HL-60 (cell line): ENCODE measurements at regions not wholly inside any gene's neighbourhood (a gene's known extent, or its start where the extent isn't known, plus 50 kb on each side); places are given as distances from the start of the nearest gene placed in this dataset.

Experiments used
- DNase-seq, 2 experiments: peaks; one replicate each; pipeline ENCODE4 v3.0.0-alpha.2; 2010 to 2020; ENCODE audit warnings: low read depth in 1 of 2, low spot score in 1 of 2
- H3K27ac ChIP-seq: fragments of 250-450 bp; sonication (Bioruptor Pico); replicated peaks from 2 replicates; pipeline ENCODE4 v1.5.1; 2020; ENCODE audit warnings: mild to moderate bottlenecking, moderate library complexity
- H3K27me3 ChIP-seq: fragments of 250-450 bp; sonication (Bioruptor Pico); 2 replicates; pipeline ENCODE4 v1.5.1; 2021; ENCODE audit warnings: mild to moderate bottlenecking, moderate library complexity; ENCODE audit not compliant: insufficient read depth, poor library complexity, severe bottlenecking
- H3K4me3 ChIP-seq: replicated peaks from 2 replicates; pipeline ENCODE4 v1.5.1; 2011; ENCODE audit warnings: mild to moderate bottlenecking, control low read depth, low read length; ENCODE audit not compliant: insufficient read depth
- GABPA ChIP-seq: IDR thresholded peaks from 2 replicates; pipeline ENCODE4 v1.6.1; 2012; ENCODE audit warnings: low read depth
- POLR2AphosphoS5 ChIP-seq: IDR thresholded peaks from 2 replicates; pipeline ENCODE4 v1.6.1; 2012; ENCODE audit warnings: low read depth
- SPI1 ChIP-seq: IDR thresholded peaks from 2 replicates; pipeline ENCODE4 v1.6.1; 2012; ENCODE audit warnings: low read depth, mild to moderate bottlenecking, borderline replicate concordance
- TF ChIP-seq, protein P1 (sequence below): IDR thresholded peaks from one replicate; pipeline ENCODE4 v1.5.1; 2011; ENCODE audit warnings: low read length, control low read depth, inconsistent platforms; ENCODE audit not compliant: insufficient read depth
- TF ChIP-seq, protein P2 (sequence below): IDR thresholded peaks from 2 replicates; pipeline ENCODE4 v1.6.1; 2012; ENCODE audit warnings: low read depth; ENCODE audit not compliant: insufficient replicate concordance

DNA sequence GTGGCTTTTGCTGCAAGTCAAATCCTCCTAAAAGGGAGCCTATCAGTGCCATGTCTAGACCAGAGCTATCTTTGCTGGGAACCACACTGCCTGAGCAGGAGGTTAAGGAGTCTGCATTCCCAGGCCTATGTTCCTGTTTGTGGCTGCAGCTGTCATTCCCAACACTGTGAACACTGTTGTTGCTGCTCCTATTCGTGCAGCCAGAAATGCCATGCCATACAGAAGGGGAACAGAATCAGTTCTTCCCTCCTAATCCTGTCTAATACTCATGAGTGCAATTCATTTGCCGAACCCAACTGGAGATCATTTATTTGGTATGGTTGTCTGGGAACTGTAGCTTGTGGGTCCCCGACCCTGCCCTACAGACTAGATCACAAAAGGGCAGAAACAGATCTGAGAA, 406.5 kb upstream of the GJE1 start:
- no peak for DNase-seq
- TF ChIP-seq POLR2AphosphoS5: no peak
- TF ChIP-seq GABPA: no peak
- TF ChIP-seq, protein P1, sequence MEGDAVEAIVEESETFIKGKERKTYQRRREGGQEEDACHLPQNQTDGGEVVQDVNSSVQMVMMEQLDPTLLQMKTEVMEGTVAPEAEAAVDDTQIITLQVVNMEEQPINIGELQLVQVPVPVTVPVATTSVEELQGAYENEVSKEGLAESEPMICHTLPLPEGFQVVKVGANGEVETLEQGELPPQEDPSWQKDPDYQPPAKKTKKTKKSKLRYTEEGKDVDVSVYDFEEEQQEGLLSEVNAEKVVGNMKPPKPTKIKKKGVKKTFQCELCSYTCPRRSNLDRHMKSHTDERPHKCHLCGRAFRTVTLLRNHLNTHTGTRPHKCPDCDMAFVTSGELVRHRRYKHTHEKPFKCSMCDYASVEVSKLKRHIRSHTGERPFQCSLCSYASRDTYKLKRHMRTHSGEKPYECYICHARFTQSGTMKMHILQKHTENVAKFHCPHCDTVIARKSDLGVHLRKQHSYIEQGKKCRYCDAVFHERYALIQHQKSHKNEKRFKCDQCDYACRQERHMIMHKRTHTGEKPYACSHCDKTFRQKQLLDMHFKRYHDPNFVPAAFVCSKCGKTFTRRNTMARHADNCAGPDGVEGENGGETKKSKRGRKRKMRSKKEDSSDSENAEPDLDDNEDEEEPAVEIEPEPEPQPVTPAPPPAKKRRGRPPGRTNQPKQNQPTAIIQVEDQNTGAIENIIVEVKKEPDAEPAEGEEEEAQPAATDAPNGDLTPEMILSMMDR: no peak
- TF ChIP-seq SPI1: no peak
- TF ChIP-seq, protein P2, sequence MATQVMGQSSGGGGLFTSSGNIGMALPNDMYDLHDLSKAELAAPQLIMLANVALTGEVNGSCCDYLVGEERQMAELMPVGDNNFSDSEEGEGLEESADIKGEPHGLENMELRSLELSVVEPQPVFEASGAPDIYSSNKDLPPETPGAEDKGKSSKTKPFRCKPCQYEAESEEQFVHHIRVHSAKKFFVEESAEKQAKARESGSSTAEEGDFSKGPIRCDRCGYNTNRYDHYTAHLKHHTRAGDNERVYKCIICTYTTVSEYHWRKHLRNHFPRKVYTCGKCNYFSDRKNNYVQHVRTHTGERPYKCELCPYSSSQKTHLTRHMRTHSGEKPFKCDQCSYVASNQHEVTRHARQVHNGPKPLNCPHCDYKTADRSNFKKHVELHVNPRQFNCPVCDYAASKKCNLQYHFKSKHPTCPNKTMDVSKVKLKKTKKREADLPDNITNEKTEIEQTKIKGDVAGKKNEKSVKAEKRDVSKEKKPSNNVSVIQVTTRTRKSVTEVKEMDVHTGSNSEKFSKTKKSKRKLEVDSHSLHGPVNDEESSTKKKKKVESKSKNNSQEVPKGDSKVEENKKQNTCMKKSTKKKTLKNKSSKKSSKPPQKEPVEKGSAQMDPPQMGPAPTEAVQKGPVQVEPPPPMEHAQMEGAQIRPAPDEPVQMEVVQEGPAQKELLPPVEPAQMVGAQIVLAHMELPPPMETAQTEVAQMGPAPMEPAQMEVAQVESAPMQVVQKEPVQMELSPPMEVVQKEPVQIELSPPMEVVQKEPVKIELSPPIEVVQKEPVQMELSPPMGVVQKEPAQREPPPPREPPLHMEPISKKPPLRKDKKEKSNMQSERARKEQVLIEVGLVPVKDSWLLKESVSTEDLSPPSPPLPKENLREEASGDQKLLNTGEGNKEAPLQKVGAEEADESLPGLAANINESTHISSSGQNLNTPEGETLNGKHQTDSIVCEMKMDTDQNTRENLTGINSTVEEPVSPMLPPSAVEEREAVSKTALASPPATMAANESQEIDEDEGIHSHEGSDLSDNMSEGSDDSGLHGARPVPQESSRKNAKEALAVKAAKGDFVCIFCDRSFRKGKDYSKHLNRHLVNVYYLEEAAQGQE: no peak

DNA sequence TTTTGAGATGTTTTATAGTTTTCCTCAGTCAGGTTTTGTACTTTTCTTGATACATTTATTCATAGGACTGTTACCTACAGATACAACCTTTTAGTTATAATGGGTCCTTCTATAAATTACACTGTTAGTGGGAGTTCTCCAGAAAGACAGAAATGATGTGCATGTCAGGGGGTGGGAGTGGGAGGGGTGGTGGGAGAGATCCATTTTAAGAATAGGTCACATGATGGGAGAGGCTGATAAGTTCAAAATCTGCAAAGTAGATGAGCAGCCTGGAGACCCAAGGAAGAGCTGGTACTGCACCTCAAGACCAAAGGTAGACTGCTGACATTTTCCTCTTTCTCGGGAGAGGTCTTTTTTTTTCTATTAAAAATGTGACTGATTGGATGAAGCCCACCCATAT, 408.0 kb upstream of the GJE1 start:
- TF ChIP-seq, protein P2: no peak
- no peak for TF ChIP-seq POLR2AphosphoS5
- no peak for TF ChIP-seq GABPA
- TF ChIP-seq, protein P1: no peak
- TF ChIP-seq SPI1: no peak
- H3K27me3 ChIP-seq: no peaks in the 10 kb centered on the region

More for the DNA sequence above, 406.5 kb upstream of the GJE1 start:
- no peak overlapping the region for H3K27ac ChIP-seq
- H3K27me3 ChIP-seq: no peaks in the 10 kb centered on the region
- H3K4me3 ChIP-seq: no peak overlapping the region

GRCh38 chr6:141719476-141719875, 413.2 kb upstream of the GJE1 start:
- DNase-seq: no peak

More for the DNA sequence above, 408.0 kb upstream of the GJE1 start:
- H3K4me3 ChIP-seq: no peak overlapping the region
- no peak overlapping the region for H3K27ac ChIP-seq
- DNase-seq: no peak

More at GRCh38 chr6:141719476-141719875, 413.2 kb upstream of the GJE1 start:
- H3K27me3 ChIP-seq: no peaks in the 10 kb centered on the region
- no peak for TF ChIP-seq GABPA
- TF ChIP-seq POLR2AphosphoS5: no peak
- TF ChIP-seq, protein P1: no peak
- no peak for TF ChIP-seq SPI1
- TF ChIP-seq, protein P2: no peak
- H3K4me3 ChIP-seq: no peak overlapping the region
- no peak overlapping the region for H3K27ac ChIP-seq
